Chondrocyte (in vitro differentiated cells): ENCODE measurements at regions not wholly inside any gene's neighbourhood (a gene's known extent, or its start where the extent isn't known, plus 50 kb on each side); places are given as distances from the start of the nearest gene placed in this dataset.

Experiments
- DNase-seq: peaks from one replicate; pipeline ENCODE4 v3.0.0; 2021; ENCODE audit warnings: mixed read lengths, low spot score
- H3K27ac Mint-ChIP-seq: one replicate; pipeline ENCODE4 v1.8.0; 2021; ENCODE audit warnings: mild to moderate bottlenecking, moderate library complexity, mixed read lengths; ENCODE audit not compliant: unreplicated experiment
- H3K27me3 Mint-ChIP-seq: 2 replicates; pipeline ENCODE4 v1.8.0; 2021; ENCODE audit warnings: low read depth, mixed read lengths
- H3K36me3 Mint-ChIP-seq: 2 replicates; pipeline ENCODE4 v1.8.0; 2021; ENCODE audit warnings: low read depth, mixed read lengths
- H3K4me1 Mint-ChIP-seq: 2 replicates; pipeline ENCODE4 v1.8.0; 2021; ENCODE audit warnings: low read depth, mild to moderate bottlenecking, mixed read lengths
- H3K4me3 Mint-ChIP-seq: one replicate; pipeline ENCODE4 v1.8.0; 2021; ENCODE audit warnings: mild to moderate bottlenecking, moderate library complexity, mixed read lengths; ENCODE audit not compliant: unreplicated experiment
- H3K9me3 Mint-ChIP-seq: 2 replicates; pipeline ENCODE4 v1.8.0; 2021; ENCODE audit warnings: low read depth, mixed read lengths
- TF ChIP-seq, protein P1 (sequence below): fragments of 200-600 bp; sonication (generic); IDR thresholded peaks from 2 replicates; pipeline ENCODE4 v1.5.0; 2021; ENCODE audit warnings: antibody characterized with exemption, mild to moderate bottlenecking, moderate library complexity

DNA sequence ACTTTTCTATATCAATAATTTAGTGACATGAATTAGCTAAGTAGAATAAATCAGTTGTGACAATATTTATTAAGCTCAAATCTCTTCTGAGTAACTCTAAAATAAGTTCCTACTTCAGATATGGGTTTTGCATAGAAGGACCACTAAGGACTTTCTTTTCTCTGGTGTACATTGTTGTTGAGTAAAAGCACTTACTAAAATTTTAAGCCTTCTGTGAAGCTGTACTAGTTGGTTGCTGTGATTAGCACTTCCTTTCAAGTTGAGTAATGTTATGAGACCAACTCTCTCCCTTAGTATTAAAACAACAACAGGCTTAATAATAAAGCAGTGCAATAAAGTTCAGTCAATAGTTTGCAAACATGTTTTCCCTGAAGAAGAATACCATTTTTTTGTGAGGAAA, 667.4 kb upstream of the NDST4 start:
- TF ChIP-seq, protein P1, sequence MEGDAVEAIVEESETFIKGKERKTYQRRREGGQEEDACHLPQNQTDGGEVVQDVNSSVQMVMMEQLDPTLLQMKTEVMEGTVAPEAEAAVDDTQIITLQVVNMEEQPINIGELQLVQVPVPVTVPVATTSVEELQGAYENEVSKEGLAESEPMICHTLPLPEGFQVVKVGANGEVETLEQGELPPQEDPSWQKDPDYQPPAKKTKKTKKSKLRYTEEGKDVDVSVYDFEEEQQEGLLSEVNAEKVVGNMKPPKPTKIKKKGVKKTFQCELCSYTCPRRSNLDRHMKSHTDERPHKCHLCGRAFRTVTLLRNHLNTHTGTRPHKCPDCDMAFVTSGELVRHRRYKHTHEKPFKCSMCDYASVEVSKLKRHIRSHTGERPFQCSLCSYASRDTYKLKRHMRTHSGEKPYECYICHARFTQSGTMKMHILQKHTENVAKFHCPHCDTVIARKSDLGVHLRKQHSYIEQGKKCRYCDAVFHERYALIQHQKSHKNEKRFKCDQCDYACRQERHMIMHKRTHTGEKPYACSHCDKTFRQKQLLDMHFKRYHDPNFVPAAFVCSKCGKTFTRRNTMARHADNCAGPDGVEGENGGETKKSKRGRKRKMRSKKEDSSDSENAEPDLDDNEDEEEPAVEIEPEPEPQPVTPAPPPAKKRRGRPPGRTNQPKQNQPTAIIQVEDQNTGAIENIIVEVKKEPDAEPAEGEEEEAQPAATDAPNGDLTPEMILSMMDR: no peak
- Mint-ChIP-seq H3K27ac (no peak overlapping the region), H3K36me3 (no peaks in the 10 kb centered on the region), H3K27me3 (no peaks in the 10 kb centered on the region), H3K4me1 (no peaks in the 10 kb centered on the region), H3K9me3 (no peaks in the 10 kb centered on the region), H3K4me3 (no peak overlapping the region)
- no peak for DNase-seq

DNA sequence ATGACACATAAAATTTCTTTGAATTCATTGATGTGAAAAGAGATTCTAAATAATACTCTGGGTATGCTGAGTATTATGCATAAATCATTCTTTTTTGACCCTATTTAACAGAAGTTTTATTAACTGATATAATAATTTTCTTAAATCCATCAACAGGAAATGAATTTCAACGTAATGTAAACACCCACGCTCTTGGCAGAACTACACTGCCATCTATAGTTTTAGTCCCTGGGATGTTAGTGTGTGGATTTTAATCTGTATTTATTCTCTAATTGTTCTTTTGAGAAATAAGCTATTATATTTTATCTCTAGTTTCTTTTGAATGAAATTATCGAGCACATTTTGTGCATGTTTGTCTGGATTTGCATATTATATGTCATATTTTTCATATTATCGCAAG, 666.8 kb upstream of the NDST4 start:
- Mint-ChIP-seq H3K27me3 (no peaks in the 10 kb centered on the region), H3K9me3 (no peaks in the 10 kb centered on the region), H3K4me1 (no peaks in the 10 kb centered on the region), H3K27ac (no peak overlapping the region), H3K36me3 (no peaks in the 10 kb centered on the region), H3K4me3 (no peak overlapping the region)
- DNase-seq: no peak
- TF ChIP-seq, protein P1: no peak

DNA sequence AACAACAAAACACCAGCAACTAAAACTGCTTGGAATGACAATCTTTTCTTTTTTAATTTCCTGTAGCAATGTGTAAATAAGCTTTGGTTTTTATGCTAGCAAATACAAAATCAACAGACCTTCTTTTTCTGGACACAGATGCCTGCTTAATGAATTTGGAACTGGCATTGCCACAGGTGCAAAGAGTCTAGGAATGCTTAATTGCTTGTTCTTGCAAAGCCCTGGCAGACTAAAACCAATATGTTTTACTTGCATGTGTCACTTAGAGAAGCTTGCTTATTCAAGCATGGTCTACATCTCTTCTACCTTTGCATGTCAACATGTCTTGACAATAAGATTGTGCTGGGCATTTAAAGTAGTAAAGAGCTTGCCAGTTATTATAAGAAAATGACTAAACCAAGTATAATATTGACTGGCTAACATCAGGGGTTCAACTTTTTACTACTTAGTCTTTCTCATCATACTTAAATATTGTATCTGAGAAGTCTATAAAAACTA, 656.7 kb upstream of the NDST4 start:
- no peak overlapping the region for H3K4me3 Mint-ChIP-seq
- H3K36me3 Mint-ChIP-seq: no peaks in the 10 kb centered on the region
- H3K4me1 Mint-ChIP-seq: no peaks in the 10 kb centered on the region
- TF ChIP-seq, protein P1: no peak
- no peak overlapping the region for H3K27ac Mint-ChIP-seq
- no peaks in the 10 kb centered on the region for H3K9me3 Mint-ChIP-seq
- no peak for DNase-seq
- no peaks in the 10 kb centered on the region for H3K27me3 Mint-ChIP-seq

DNA sequence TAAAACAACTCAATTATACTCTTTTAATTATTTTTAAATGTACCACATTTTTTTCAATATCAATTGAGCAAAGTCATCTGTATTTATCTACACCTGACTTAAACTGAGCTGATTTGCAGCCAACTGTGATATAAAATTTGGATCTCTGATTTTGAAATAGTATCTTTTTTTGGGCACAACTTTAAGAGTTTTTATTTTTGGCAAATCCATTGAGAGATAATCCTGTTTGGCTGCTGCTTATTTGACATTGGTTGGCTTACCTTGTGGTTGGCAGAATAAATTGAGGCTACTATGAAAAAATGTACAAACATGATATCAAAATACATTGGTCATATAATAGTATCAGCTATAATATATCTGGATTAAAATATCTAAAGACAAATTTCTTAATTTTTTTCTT, 656.0 kb upstream of the NDST4 start:
- Mint-ChIP-seq H3K4me3 (no peak overlapping the region), H3K4me1 (no peaks in the 10 kb centered on the region), H3K27ac (no peak overlapping the region), H3K27me3 (no peaks in the 10 kb centered on the region), H3K36me3 (no peaks in the 10 kb centered on the region), H3K9me3 (no peaks in the 10 kb centered on the region)
- no peak for DNase-seq
- TF ChIP-seq, protein P1: no peak

DNA sequence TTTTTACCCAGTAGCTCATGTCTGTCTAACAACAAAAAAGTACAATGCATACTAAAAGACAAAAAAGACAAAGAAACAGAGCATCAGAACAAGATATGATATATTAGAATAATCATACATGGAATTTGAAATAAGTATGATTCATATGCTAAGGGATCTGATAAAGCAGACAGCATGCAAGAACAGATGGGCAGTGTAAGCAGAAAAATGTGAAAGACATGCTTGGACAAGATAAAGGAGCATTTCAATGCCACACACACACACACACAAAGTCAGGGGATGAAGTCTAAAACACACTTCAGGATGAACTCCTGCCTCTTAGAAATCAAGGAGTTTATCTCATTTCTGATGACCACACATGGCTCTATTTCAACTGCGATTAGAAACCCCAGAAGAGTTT, 649.6 kb upstream of the NDST4 start:
- Mint-ChIP-seq H3K4me1 (no peaks in the 10 kb centered on the region), H3K4me3 (no peak overlapping the region), H3K36me3 (no peaks in the 10 kb centered on the region), H3K9me3 (no peaks in the 10 kb centered on the region), H3K27ac (no peak overlapping the region), H3K27me3 (no peaks in the 10 kb centered on the region)
- DNase-seq: no peak
- TF ChIP-seq, protein P1: no peak
